Transverse colon (tissue), 4 donors: ENCODE measurements at regions not wholly inside any gene's neighbourhood (a gene's known extent, or its start where the extent isn't known, plus 50 kb on each side); places are given as distances from the start of the nearest gene placed in this dataset.
"Not testable (repeated sequence)": the region's sequence is repeated elsewhere in the genome, so short reads cannot be mapped to it uniquely, and the experiment has no call there.

Source experiments
- DNase-seq: peaks from one replicate; pipeline ENCODE4 v3.0.0-alpha.2; 2019
- H3K27ac ChIP-seq, 4 donors: fragments of 200-600 bp; sonication (generic); 2 replicates each; pipeline ENCODE4 v1.5.1; 2016 to 2018; ENCODE audit warnings: inconsistent platforms in 4 of 4
- H3K27me3 ChIP-seq: fragments of 200-600 bp; sonication (generic); 2 replicates; pipeline ENCODE4 v1.5.1; 2017; ENCODE audit warnings: inconsistent platforms
- H3K36me3 ChIP-seq, 4 donors: fragments of 200-600 bp; sonication (generic); 2 replicates each; pipeline ENCODE4 v1.5.1; 2017 to 2019; ENCODE audit warnings: inconsistent platforms in 4 of 4
- H3K4me1 ChIP-seq, 4 donors: fragments of 200-600 bp; sonication (generic); 2 replicates each; pipeline ENCODE4 v1.5.1; 2017 to 2020; ENCODE audit warnings: inconsistent platforms in 4 of 4
- H3K4me3 ChIP-seq, 4 donors: fragments of 200-600 bp; sonication (generic); 1 replicate in 1 of 4; 2 replicates in 3 of 4; pipeline versions ENCODE4 v1.5.1 to v1.6.1; 2017 to 2019; ENCODE audit warnings: inconsistent platforms in 4 of 4
- H3K9me3 ChIP-seq, 2 donors: fragments of 200-600 bp; sonication (generic); 2 replicates each; pipeline ENCODE4 v1.5.1; 2017 to 2019; ENCODE audit warnings: inconsistent platforms in 2 of 2
- EP300 ChIP-seq: sonication (generic); formaldehyde crosslinking; IDR thresholded peaks from one replicate; pipeline ENCODE4 v1.6.1; 2017; ENCODE audit warnings: antibody characterized with exemption, low read depth
- POLR2A ChIP-seq: fragments of 450-650 bp; IDR thresholded peaks from one replicate; pipeline ENCODE4 v1.6.1; 2016; ENCODE audit warnings: antibody characterized with exemption, mild to moderate bottlenecking, moderate library complexity
- POLR2AphosphoS5 ChIP-seq, 3 donors: sonication (generic); formaldehyde crosslinking; IDR thresholded peaks; one replicate each; pipeline ENCODE4 v1.6.1; 2016; ENCODE audit warnings: antibody characterized with exemption in 3 of 3
- WGBS, 2 donors: methylation state at CpG; one replicate each; pipeline ENCODE4 v1.1.5; 2018; ENCODE audit warnings: low coverage in 1 of 2; 5-methylcytosine and 5-hydroxymethylcytosine counted together
- in situ Hi-C, 4 donors: fragments of 200-750 bp; cut with MboI; loops; one replicate each; pipeline versions ENCODE4 v1.15.0 to v1.15.1; 2017; ENCODE audit warnings: low sequenced_read_pairs in 3 of 4, low pct_ligation_motif_present in 1 of 4, low pct_unique_long_range_greater_than_20kb in 1 of 4
- intact Hi-C: fragments of 100-400 bp; cut with DNase I; formaldehyde crosslinking; loops from one replicate; pipeline ENCODE4 v1.15.1; 2023; ENCODE audit warnings: low total_unique reads
- TF ChIP-seq, protein P1 (sequence below), 5 experiments: fragments of 200-600 bp in 3 of 5; fragments of 450-650 bp in 2 of 5; sonication (generic) in 3 of 5; IDR thresholded peaks; 1 replicate in 2 of 5; 2 replicates in 3 of 5; pipeline ENCODE4 v1.5.1; 2016 to 2017; ENCODE audit warnings: antibody characterized with exemption in 5 of 5, inconsistent platforms in 3 of 5, mild to moderate bottlenecking in 2 of 5, moderate library complexity in 1 of 5

DNA sequence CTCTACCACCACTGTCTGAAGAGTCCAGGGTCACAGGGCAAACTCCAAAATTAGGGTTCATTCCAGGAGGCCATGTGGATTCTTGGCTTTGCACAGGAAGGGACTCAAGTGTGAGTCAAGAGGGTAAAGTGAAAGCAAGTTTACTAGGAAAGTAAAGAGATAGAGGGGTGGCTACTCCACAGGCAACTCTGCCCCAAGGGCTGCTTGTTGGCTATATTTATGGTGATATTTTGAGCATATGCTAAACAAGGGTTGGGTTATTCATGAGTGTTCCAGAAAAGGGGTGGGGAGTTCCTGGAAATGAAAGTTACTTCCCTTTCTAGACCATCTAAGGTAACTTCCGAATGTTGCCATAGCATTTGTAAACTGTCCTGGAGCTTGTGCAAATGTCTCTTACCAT is 1222.0 kb upstream of the TENM3 start:
- H3K4me1 ChIP-seq = no peaks in the 10 kb centered on the region
- in situ Hi-C loops = no loop called here
- H3K9me3 ChIP-seq = no peaks in the 10 kb centered on the region
- intact Hi-C loops = no loop called here
- H3K27ac ChIP-seq = no peak overlapping the region
- 81 to 100% methylated on average over 1 of the region's 1 CpG for WGBS, 2 donors
- no peaks in the 10 kb centered on the region for H3K27me3 ChIP-seq
- TF ChIP-seq, protein P1, sequence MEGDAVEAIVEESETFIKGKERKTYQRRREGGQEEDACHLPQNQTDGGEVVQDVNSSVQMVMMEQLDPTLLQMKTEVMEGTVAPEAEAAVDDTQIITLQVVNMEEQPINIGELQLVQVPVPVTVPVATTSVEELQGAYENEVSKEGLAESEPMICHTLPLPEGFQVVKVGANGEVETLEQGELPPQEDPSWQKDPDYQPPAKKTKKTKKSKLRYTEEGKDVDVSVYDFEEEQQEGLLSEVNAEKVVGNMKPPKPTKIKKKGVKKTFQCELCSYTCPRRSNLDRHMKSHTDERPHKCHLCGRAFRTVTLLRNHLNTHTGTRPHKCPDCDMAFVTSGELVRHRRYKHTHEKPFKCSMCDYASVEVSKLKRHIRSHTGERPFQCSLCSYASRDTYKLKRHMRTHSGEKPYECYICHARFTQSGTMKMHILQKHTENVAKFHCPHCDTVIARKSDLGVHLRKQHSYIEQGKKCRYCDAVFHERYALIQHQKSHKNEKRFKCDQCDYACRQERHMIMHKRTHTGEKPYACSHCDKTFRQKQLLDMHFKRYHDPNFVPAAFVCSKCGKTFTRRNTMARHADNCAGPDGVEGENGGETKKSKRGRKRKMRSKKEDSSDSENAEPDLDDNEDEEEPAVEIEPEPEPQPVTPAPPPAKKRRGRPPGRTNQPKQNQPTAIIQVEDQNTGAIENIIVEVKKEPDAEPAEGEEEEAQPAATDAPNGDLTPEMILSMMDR (IDR thresholded peaks at IDR 0.05) = no peak
- no peak for TF ChIP-seq POLR2A
- TF ChIP-seq POLR2AphosphoS5 (IDR thresholded peaks at IDR 0.05) = no peak
- TF ChIP-seq EP300 = no peak
- H3K4me3 ChIP-seq = no peak overlapping the region
- DNase-seq = no peak
- H3K36me3 ChIP-seq = no peaks in the 10 kb centered on the region

DNA sequence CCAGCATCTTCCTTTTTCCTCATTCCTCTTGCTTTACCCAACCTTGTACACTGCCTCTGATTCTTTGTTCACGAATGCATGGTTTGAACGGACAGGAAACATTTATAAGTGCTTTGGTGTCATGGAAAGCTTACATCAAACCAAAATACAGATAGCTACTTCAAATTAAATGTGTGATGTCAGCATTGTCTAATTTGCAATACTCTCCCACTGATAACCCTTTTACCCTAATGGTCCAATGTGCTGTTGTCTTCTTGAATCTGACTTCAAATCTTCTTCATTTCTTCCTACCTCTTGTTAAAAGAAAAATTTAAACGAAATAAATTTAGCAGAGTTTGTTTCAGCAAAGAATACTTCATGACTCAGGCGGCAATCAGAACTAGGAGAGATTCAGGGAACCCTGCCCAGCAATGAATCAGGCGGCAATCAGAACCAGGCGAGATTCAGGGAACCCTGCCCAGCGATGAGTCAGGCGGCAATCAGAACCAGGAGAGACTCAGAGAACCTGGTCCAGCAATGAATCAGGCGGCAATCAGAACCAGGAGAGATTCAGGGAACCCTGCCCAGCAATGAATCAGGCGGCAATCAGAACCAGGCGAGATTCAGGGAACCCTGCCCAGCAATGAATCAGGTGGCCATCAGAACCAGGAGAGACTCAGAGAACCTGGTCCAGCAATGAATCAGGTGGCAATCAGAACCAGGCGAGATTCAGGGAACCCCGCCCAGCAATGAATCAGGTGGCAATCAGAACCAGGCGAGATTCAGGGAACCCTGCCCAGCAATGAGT is 1212.9 kb upstream of the TENM3 start:
- H3K36me3 ChIP-seq, intact Hi-C loops, H3K27ac ChIP-seq, H3K27me3 ChIP-seq, in situ Hi-C loops, H3K9me3 ChIP-seq, H3K4me1 ChIP-seq, H3K4me3 ChIP-seq, DNase-seq: not testable (repeated sequence)
- whole genome bisulfite sequencing, 2 donors = 78 to 84% methylated on average over 12 to 14 of the region's 14 CpGs

DNA sequence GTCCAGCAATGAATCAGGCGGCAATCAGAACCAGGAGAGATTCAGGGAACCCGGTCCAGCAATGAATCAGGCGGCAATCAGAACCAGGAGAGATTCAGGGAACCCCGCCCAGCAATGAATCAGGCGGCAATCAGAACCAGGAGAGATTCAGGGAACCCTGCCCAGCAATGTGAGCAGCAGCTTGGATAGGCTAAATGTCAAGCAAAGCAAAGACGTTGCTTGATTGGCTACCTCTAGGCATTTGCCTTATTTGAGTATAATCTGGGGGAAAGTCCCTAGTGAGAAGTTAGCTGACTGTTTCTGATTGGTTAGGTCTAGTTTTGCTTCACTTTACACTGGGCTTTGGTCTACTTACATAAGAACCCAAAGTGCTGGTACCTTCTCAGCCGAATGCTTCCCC is 1212.2 kb upstream of the TENM3 start:
- Histone ChIP-seq H3K27me3 (no peaks in the 10 kb centered on the region), H3K4me3 (no peak overlapping the region), H3K27ac (no peak overlapping the region), H3K4me1 (no peaks in the 10 kb centered on the region), H3K36me3 (no peaks in the 10 kb centered on the region), H3K9me3 (no peaks in the 10 kb centered on the region)
- no peak for DNase-seq
- whole genome bisulfite sequencing, 2 donors = 84 to 100% methylated on average over 1 to 7 of the region's 7 CpGs
- TF ChIP-seq, protein P1 (IDR thresholded peaks at IDR 0.05) = no peak
- TF ChIP-seq POLR2A = no peak
- no peak for TF ChIP-seq EP300
- no peak for TF ChIP-seq POLR2AphosphoS5 (IDR thresholded peaks at IDR 0.05)
- in situ Hi-C loops = no loop called here
- intact Hi-C loops = no loop called here

DNA sequence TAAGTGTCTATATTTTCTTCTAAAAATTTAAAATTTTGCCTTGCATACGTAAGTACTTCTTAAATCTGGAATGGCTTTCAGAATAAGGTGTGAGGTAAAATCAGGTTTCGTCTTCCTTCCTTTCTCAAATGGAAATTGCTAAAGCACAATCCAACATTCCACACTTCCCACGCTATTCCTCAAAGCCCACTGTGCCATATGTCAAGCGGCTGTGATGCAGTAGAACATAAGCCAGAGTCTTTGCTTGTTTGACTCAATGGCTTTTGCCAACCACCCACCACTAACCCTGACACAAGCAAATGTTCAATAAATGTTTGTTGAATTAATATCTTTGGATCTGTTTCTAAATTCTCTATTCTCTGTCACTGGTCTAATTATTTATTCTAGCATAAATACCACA is 1199.7 kb upstream of the TENM3 start:
- no peak overlapping the region for H3K27ac ChIP-seq
- intact Hi-C loops = no loop called here
- H3K4me3 ChIP-seq = no peak overlapping the region
- H3K27me3 ChIP-seq = no peaks in the 10 kb centered on the region
- no peaks in the 10 kb centered on the region for H3K4me1 ChIP-seq
- in situ Hi-C loops = no loop called here
- no peaks in the 10 kb centered on the region for H3K9me3 ChIP-seq
- DNase-seq = no peak
- 84 to 90% methylated on average over 4 of the region's 4 CpGs for WGBS, 2 donors
- no peak for TF ChIP-seq POLR2A
- TF ChIP-seq, protein P1 (IDR thresholded peaks at IDR 0.05) = no peak
- TF ChIP-seq POLR2AphosphoS5 (IDR thresholded peaks at IDR 0.05) = no peak
- no peak for TF ChIP-seq EP300
- H3K36me3 ChIP-seq = no peaks in the 10 kb centered on the region

DNA sequence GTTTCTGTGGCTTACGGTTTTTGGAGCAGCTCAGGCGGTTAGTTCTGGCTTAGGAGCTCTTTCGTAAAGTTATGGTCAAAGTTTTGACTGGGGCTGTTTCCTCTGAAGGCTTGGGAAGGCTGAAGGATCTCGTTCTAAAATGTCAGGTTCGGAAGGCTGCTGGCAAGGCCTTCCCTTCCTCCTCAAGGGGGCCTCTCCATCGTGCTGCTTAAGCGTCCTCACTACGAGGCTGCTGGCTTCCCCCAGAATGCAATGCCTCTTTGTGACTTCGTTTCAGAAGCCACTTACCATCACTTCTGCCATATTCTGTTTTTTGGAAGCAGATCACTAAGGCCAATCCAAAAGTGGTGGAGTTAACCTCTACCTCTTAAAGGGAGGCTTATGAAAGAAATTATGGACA is 1196.4 kb upstream of the TENM3 start:
- TF ChIP-seq EP300 = no peak
- TF ChIP-seq, protein P1 (IDR thresholded peaks at IDR 0.05) = no peak
- no peak for TF ChIP-seq POLR2A
- TF ChIP-seq POLR2AphosphoS5 (IDR thresholded peaks at IDR 0.05) = no peak
- Histone ChIP-seq H3K36me3 (no peaks in the 10 kb centered on the region), H3K27me3 (no peaks in the 10 kb centered on the region), H3K9me3 (no peaks in the 10 kb centered on the region), H3K4me1 (no peaks in the 10 kb centered on the region), H3K4me3 (no peak overlapping the region), H3K27ac (no peak overlapping the region)
- in situ Hi-C loops = no loop called here
- intact Hi-C loops = no loop called here
- 80 to 81% methylated on average over 6 to 9 of the region's 9 CpGs for WGBS, 2 donors
- DNase-seq = no peak
